Non-pigmented ciliary epithelial cell (primary cell): ENCODE measurements at regions not wholly inside any gene's neighbourhood (a gene's known extent, or its start where the extent isn't known, plus 50 kb on each side); places are given as distances from the start of the nearest gene placed in this dataset.

Experiments
- DNase-seq: peaks from one replicate; pipeline ENCODE4 v3.0.0-alpha.2; 2010; ENCODE audit warnings: low read depth

GRCh38 chr4:189385579-189385978 lies 555.1 kb upstream of the FRG1 start:
- DNase-seq = no peak

DNA sequence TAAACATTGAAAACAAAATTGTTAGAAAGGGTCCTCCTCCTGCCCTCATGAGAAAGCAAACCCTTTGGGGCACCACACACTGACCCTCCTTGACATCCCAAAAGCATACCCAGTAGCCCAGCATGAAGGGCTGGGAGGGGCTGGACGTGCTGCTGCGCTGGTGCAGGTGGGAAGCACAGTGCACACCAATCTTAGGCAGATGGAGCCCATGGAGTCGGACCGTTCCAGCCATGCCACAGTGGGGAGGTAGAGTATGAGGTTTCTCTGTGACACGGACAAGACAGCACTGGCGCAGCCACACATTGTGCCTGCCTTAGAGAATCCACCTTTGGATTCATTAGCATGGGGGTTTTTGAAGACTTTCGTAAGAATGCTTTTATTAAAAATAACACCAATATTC lies 544.2 kb upstream of the FRG1 start:
- DNase-seq = no peak

DNA sequence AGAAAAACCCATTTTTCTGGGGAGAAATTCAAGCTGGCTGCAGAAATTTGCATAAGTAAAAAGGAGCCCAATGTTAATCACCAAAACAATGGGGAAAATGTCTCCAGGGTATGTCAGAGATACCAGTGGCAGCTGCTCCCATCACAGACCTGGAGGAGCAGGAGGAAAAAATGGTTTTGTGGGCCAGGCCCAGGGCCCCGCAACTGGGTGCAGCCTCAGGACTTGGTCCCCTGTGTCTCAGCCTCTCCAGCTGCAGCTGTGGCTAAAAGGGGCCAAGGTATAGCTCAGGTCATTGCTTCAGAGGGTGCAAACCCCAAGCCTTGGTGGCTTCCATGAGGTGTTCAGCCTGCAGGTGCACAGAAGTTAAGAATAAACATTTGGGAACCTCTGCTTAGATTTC lies 536.4 kb upstream of the FRG1 start:
- DNase-seq = no peak

DNA sequence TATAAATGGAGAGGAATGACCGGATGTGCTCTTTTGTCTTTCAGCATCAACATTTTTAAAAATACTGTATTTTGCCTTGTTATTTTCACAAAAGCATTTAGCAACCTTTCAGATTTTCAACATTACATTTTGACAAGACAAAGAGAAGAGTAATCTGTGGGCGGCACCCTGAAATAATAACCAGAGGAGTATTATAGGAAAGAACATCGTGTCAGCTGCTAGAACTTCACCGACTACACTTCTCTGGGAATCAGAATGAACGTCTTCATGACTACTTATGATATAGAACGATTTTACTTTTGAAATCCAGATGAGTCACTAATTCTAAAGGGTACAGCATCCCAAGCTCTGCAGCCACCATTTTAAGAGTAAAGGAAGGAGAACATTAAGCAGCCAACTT lies 531.5 kb upstream of the FRG1 start:
- no peak for DNase-seq

DNA sequence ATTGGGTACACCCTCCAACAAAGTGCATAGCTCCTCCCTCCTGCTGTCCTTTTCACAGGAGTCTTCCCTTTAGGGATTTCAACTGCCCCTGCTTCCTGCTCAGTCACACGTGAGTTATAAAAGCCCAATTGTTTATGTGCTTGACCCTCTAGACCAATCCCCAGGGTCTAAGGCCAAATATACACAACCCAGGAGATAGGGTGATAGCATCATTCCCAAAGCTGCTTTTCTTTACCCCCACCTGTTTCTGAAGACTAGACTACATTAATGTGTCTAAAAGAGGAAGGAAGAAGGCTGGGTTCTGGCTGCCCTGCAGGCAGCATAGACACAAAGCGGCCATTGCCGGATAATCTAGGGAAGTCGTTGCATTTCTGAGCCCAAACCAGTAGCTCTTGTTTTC lies 526.7 kb upstream of the FRG1 start:
- DNase-seq = no peak

DNA sequence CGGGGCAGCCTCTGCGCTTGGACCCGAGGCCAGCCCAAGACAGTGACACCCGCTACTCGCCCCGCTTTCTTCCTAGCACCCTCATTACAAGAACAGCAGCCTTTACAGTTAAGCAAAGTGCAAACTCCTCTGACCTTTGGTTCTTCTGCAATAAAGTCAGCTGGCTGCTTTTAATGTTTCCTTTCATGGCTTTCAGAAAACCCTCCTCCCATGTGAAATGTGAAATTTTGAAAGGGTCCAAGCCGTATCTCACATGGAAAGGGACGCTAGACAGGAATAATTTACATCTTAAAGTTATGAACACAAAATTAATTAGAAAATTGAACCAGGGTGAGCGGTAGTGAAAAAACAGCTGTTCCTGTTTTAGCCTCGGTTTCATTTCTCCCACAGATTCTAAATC lies 520.1 kb upstream of the FRG1 start:
- no peak for DNase-seq

GRCh38 chr4:189436207-189436606 lies 504.5 kb upstream of the FRG1 start:
- no peak for DNase-seq

DNA sequence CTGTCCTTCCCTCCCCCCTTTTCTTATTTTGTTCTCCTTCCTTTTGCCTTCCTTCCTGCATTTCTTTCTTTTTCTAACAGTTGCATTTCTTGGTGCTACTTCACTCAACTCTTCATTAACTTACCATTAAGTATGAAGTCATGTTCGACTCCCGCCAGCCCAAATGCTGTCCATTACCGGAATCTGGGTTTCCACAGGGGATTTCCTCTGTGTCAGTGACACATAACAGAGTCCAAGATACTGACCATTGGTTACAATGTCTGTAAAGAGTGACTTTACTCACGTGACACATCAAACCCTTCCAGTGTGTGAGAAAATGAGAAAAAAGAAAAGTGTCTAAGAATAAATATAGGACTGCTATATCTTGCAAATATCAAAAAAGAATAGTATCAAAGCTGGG lies 500.0 kb upstream of the FRG1 start:
- no peak for DNase-seq

GRCh38 chr4:189443341-189443740 lies 497.3 kb upstream of the FRG1 start:
- DNase-seq = no peak

DNA sequence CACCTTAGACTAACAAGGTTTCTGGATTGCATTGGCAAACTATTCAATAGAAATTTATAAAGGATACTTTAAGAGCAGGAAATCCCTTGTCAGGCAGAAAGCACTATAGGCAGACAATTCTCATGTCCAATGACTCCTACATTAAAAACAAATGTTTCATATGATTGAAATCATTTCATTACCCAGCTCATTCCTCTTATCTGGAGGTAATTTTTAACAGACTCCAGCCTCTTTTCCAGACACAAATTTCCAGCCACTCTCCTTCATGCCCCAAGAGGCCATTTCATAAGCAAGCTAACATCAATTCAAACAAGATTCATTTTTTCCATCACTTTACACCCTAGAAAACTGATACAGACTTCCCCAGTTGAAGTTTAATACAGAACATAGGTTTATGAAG lies 495.1 kb upstream of the FRG1 start:
- no peak for DNase-seq

DNA sequence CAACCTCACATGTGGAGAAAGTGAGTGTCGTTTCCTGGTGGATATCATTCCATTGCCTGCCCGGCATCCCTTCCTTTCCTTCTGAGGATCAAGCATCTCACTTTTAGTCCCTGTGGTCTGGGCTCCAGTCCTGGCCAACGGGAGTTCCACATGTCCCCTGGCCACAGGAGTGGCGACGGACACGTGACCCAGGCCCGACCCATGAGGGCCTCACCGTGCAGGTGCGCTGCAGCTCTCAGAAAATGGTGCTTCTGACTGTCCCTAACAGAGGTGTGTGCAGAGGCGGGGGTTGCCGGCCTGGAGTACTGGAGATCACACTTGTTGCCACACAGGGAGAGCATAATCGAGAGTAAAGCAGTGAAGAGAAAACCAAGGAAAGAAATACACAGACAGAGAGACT lies 476.9 kb upstream of the FRG1 start:
- DNase-seq = no peak

GRCh38 chr4:189494407-189494806 lies 446.3 kb upstream of the FRG1 start:
- DNase-seq = no peak

GRCh38 chr4:189497516-189497915 lies 443.2 kb upstream of the FRG1 start:
- no peak for DNase-seq

DNA sequence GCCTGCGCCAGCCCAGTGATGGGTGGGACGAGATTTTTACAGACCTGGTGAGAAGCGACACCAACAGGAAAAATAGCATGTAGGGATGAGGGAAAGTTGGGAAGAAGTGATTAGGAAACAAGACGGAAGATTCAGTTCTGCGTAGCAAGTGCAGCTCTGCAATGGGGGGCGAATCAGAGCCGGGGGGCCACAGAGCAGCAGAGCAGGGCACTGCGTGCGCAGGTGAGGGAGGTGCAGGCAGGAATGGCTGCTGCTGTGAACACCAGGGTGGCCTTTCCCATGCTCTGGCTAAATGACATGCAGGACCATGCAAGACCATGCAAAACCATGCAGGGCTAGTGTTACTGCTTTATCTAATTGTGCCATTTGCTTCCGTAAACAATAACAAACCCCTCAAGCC lies 442.7 kb upstream of the FRG1 start:
- DNase-seq = no peak

DNA sequence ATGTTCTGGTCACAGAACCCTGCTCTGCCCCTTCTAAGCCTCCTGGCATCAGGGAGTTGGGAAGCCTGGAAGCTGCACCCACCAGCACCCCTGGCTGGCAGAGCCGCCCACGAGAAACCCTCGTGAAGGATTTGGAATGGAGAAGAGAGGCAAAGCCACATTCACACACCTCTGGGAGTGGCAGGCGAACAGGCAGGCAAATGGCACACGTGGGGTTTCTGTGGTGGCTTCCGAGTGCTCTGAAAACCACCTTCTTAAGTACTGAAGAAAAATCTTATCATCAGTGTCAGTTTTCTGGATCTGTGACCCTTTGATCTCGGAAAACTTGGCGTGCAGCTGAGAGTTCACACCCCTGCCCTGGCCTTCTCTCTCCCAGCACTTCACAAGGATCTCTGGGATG lies 442.2 kb upstream of the FRG1 start:
- no peak for DNase-seq

DNA sequence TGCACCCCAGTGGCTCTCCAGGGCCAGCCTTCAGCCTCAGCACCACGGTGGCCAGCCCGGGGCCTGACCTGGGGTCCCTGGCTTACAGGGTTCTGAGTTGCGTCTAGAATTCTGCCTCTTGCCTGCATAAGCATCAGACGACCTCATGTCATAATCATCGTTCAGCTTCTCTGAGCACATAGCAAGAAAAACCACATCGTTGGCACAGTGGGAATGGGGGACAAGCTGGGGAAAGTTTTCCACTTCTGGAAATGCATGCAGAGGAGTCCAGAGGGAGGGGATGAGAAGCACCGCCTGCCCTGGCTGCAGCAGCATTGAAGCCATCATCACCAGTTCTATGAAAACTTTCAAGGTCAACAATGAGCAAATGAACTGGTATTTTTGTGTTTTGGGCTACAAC lies 441.0 kb upstream of the FRG1 start:
- DNase-seq = no peak

GRCh38 chr4:189500970-189501369 lies 439.7 kb upstream of the FRG1 start:
- no peak for DNase-seq

DNA sequence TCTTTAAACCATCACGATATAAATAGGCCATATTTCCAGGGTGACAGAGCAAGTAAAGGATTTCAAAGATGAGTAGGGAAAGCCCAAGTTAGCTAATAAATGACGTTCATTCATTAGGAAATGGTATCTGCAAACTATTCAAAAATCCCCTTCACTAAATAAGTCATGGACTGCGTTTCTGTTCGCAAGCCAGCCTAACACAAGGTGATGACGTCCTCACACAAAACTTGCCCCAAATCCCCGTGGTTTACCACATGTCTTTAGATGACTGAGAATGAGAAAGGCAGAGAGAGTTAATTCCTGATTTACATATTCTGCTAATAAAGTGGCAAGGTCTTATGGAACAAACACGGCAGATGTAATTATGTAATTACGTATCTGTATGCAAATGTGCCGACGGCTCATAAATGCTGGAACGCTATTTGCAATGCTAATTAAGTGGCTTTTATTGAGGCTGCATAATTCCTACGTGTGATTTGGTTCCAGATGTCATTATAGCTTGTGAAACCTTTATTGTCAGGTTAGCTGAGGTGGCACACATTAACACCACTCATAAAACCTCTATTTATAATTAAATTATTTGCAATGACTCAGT lies 437.7 kb upstream of the FRG1 start:
- no peak for DNase-seq

DNA sequence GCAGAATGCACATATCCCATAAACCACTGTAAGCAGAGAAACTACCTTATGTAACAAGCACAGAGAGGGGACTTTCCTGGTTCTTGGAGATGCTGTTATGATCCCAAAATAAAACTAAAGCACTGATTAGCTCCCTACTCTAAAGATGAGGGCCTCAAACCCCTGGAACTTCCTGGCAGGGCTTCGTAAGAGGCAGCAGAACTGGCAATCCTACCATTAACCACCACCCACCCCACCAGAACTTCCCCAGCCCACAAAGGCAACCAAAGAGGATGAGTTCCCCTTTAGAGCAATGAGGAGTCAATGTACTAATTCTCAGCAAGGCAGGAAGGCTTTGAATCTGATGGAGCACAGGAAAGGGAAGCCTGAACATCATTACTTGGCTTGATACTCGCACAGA lies 436.5 kb upstream of the FRG1 start:
- DNase-seq = no peak

DNA sequence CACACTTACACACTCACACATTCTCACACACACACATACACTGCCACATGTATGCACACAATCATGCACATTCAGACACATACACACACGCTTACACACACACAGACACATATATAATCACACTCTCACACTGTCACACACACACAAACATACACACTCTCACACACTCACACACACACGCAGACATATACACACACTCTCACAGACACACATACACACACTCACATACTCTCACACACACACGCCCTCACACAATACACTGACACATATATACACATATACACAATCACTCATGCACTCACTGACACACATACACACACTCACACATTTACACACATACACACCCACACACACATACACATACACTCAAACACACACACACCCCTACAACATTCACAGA lies 435.3 kb upstream of the FRG1 start:
- no peak for DNase-seq

- no peak for DNase-seq
Observed at GRCh38 chr4:189506080-189506479, 434.6 kb upstream of the FRG1 start.

DNA sequence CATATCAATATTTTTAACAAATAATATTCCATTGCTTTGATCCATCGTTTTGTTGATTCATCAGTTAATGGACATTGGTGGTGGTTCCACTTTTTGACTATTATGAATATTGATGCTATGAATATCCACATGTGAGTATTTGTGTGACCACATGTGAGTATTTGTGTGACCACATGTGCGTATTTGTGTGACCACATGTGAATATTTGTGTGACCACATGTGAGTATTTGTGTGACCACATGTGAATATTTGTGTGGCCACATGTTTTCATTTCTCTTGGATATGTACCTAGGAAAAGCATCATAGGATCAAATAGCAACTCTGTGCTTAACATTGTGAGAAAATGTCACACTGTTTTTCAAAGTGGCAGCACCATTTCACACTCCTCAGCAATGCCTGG lies 433.6 kb upstream of the FRG1 start:
- no peak for DNase-seq

DNA sequence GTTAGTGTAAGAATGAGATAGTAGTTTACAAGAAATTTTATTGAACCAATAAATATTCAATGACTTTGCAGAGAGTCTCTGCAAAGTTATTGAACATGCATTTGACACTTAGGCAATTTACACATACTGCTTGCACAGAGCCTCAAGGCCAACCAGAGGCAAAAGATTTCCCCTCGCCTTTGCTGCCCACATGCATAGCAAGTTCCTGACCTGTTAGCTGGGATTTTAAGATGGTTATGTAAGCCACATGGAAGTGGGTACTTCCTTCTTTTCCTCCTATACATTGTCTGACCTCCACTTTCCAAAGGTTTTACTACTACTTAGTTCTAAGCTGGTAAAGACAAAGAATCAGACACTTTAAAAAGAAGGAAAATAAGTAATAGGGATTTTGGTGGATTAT lies 430.1 kb upstream of the FRG1 start:
- no peak for DNase-seq

DNA sequence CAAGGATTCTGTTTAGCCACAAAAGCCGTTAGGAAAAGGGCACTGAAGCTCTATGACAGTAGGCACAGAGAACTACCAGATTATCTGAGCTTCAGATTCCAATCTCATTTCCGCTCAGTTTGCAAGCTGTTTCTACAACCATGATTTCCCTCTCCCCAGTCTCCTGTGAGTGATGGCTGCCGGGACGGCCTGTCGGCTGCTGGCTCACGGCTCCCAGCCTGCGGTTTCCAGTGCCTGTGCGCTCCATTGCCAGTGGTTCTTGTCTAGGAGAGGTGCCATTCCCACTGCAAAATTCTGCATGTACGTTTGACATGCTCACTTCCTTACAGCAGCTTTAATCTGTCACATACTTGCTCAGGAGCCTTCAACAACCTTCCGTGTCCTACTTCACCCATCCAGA lies 429.1 kb upstream of the FRG1 start:
- DNase-seq = no peak

DNA sequence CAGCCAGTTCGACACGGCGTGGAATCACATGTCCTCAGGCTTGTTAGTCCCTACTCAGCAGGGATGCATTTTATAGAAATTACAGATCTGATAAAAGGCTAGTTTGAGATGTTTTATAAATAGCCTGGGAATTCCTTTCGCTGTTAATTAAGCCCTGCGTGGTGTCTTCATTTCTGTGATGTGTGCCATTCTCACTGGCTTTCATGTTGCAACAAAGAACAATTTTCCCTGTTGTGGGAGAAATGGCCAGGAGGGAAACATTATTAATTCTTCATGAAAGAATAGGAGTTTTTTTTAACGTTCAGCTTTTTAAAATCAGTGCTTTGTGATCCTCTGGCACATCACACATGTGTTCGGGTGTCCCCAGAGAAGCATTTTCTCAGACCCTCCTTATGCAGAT lies 427.3 kb upstream of the FRG1 start:
- no peak for DNase-seq
